ENCODE measurements at regions not wholly inside any gene's neighbourhood (a gene's known extent, or its start where the extent isn't known, plus 50 kb on each side); places are given as distances from the start of the nearest gene placed in this dataset.

DNA sequence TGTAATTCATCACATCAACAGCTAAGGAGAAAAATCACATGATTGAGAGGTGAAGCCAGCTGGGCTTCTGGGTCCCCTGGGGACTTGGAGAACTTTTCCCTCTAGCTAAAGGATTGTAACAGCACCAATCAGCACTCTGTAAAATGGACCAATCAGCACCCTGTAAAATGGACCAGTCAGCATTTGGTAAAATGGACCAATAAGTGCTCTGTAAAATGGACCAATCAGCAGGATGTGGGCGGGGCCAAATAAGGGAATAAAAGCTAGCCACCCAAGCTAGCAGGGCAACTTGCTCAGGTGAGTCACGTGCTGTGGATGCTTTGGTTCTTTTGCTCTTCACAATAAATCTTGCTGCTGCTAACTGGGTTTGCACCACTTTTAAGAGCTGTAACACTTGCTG is 1248.3 kb downstream of the PCDH18 start:
- no peak for DNase-seq (ENCODE audit: low read depth)

DNA sequence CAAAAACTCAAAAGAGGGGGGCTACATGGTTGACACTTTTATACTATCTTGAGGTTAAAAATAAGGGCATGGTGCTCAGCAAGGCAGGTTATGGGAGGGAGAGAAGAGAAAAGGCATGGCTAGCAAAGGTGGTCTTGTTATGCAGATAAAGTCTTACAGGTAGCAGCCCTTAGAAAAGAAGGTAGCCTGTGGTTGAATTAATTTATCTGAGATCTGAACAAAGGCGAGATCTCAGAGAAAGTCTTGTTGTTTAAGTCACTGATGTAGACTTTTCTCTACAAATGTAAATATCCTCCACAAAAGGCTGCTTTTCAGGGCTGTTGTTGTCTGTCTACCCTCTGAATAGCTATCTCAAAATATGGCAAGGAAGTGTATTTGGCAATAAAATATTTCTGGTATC is 1250.4 kb downstream of the PCDH18 start:
- no peak for DNase-seq (ENCODE audit: low read depth)

DNA sequence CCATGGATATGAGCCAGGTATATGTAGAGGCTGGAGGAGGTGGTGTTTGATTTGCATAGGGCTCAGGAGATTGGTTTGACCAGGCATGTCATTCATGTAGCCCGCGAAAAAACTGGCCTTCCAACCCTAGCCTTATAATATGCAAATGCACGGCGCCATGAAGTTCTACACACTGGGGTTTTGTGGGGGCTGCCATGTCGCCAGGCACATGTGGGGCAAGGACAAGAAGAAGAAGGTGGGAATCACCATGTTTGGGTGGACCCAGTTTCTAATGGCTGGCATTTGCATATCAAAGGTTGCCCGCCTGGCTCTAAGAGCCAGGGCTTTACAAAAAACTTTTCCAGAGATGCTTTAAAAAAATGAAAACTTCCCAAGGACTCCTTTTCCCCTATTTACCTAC is 1251.0 kb downstream of the PCDH18 start:
- DNase-seq (ENCODE audit: low read depth), result no peak

DNA sequence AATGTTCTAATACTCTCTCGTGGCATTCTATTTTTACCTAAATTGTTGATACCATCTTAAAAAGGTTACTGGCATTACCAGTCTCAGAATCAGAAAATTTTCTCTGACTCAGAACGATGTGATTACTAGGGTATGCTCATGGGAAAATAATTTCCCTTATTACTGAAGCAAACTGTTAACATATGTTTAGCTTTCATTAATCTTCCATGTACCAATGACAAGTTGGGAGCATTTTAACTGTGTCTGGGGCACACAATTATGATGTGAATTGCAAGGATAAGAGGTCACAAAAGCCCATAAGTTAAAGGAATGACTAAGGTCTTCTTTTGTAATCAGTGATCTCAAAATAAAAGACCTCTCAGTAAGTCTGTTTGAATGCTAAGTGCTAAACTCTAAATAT is 1254.6 kb downstream of the PCDH18 start:
- no peak for DNase-seq (ENCODE audit: low read depth)

DNA sequence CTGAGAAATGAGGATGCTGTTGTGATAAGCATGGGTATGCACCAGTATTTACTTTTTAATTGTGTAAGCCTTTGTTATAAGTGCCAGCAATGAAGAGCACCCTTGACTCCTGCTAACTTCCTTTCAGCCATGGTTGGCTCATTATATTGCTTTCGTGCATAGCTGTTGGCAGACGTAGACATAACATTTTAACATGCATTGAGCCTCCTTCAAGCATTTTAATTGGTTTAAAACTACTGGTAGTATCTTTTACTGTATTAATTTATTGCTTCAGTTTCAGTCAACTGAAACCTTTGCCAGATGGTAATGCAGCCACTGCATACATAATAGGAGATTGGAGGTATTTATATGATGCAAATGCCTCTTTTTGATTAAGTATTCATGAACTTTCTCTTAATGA is 1285.4 kb downstream of the PCDH18 start:
- DNase-seq (ENCODE audit: low read depth), result no peak

DNA sequence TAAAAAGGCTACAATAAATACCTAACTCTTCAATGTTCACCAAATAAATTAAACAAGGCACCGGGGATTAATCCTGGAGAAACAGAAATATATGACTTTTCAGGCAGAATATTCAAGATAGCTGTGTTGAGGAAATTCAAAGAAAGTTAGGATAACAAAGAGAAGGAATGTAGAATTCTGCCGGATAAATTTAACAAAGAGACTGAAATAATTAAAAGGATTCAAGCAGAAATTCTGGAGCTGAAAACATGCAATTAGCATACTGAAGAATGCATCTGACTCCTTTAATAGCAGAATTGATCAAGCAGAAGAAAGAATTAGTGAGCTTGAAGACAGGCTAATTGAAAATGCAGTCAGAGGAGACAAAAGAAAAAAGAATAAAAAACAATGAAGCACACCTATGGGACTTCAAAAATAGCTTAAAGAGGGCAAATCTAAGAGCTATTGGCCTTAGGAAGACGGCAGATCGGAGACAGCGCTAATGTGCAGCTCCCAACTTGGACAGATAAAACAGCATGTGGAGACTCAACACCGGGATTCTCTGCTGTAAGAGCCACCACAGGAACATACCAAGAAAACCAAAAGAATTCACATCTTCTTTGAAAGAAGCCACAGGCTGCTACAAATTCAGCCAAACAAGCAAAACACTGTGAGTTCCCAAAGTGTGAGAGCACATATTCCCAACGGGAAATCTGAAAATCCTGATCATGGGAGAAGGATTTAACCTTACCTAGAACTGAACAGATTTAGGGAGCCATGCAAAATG is 1290.9 kb downstream of the PCDH18 start:
- no peak for DNase-seq (ENCODE audit: low read depth)

DNA sequence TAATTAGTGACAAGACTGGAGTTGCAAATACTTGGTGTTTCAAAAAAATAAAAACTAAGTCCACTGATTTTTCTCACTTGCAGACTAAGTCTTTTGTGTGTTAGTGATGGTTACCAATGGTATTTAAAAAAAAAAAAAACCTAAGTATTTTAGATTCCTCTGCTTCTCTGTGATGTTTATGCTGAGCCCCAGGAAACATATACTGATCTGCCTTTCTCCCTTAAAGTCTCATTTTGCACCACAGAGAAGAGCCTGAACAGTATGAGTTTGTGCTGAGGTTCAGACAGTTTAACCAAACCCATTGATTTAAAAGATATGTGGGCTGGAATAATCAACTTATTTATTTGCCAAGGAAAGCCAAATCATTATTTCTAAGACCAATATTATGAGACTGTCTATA is 1305.0 kb downstream of the PCDH18 start:
- no peak for DNase-seq (ENCODE audit: low read depth)

DNA sequence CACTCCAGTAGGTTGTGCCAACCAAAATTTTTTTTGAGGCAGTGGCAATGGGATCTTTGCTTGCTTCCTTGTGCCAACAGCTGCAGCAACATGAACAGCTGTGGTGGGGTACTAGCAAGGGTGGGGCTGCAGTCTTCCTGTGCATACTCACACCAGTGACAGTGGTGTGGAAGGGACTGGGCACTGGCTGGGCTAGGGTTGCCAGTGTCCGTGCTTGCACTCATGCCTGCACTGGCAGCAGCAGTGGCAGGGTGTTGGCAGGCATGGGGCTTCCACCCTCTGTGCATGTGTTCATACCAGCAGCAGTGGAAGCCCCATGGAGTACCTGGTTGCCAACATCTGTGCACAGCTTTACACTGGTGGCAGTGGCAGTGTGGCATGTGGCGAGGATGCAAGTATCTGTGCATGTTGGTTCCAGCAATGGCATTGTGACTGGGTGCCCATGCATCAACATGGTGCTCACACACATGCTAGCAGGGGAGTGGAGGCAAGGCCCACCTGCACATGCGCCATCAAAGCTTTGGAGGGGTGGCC is 1312.6 kb downstream of the PCDH18 start:
- DNase-seq (ENCODE audit: low read depth), result no peak

DNA sequence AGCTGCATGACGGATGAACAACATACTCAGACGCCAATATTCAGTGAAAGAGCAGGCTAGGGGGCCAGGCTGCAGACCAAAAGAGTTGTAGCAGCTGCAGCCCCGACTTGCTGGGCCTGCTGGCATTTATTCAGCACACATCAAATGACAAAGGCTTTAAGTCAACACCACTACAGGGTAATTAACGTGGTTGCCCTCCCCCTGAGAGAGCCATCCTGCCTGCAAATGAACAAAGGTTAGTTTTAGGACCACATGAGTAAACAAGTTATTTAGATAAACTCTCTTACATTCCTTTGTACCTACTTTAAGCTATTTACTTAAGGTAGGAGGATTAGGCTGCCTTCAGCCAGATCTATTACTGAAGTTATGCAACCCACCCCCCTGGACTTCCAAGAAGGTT is 1329.1 kb downstream of the PCDH18 start:
- no peak for DNase-seq (ENCODE audit: low read depth)

DNA sequence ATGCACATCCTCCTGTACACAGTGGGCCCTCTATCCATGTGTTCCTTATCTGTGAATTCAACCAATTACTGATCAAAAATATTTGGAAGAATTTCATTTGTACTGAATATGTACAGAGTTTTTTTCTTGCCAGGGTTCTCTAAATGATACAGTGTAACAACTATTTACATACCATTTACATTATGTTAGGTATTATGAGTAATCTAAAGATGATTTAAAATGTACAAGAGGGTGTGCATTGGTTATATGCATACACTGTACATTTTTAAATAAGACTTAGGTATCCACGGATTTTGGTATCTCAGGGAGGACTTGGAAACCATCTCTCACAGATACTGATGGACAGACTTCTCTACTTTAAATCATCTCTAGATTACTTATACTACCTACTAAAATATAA is 1333.9 kb downstream of the PCDH18 start:
- DNase-seq (ENCODE audit: low read depth), result no peak

DNA sequence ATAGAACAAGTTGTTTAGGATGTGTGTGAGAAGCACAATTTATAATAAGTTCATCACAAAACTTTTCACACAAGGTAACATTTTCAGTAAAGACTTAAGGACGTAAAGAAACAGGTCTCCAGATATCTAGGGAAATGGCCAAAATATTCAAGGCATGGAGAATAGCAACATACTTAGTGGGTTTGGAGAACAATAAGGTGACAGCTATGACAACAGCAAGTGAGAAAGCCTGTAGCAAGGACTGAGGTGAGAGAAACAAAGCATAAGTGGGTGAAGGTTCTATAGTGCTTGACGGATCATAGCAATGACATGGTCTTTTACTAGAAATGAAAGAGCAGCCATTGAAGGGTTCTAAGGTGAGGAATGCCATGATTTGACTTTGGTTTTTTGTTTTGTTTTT is 1337.3 kb downstream of the PCDH18 start:
- no peak for DNase-seq (ENCODE audit: low read depth)

DNA sequence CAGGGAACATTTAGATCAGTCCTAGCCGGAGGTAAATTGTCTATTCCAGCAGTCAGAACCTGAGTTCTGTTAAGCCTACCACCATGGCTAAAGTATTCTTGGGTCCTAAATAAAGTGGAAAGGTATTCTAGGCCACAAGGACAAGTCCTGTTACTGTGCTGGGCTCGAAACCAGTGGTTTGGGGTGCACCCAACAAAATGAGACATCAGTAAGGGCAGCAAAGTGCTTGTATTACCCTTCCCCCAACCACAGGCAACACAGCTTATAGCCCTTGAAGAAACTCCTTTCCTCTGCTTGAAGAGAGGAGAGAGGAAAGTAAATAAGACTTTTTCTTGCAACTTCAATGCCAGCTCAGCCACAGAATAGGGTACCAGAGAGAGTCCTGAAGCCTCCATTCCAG is 1345.6 kb downstream of the PCDH18 start:
- DNase-seq (ENCODE audit: low read depth), result no peak

DNA sequence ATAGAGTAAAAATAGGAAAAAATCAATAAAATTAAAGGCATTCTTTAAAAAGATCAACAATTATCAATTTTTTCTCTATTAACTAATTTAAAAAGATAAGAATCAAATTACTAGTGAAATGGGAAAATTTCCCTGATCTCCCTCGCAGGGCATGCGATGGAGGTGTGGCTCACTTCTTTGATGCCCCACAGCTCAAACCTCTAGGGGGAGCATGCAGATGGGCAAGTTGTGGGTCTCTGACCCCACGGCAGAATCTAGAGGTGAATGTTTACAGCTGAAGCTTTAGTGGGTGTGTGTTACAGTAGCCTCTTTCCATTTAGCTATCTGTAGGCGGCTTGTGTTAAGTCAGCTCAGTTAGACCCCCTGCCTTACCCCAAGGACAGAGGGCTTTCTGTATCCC is 1348.8 kb downstream of the PCDH18 start:
- no peak for DNase-seq (ENCODE audit: low read depth)

DNA sequence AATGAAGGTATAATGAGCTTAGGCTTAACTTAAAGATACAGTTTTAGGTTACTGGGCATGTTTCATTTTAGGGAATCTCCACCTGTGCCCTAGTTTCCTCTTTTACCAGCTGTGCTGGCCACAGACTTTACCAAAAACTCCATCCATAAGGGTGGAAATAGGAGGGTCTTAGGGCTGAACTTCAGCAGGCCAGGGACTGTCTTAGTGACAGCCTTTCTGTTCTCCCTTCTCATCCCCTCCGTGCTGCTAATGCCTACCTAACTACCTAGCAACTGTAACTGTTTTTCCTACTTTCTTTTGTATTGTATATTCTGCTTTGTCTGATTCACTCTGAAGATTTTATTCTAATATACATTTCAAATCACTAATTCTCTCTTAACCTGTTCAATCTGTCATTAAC is 1375.3 kb downstream of the PCDH18 start:
- DNase-seq (ENCODE audit: low read depth), result no peak

DNA sequence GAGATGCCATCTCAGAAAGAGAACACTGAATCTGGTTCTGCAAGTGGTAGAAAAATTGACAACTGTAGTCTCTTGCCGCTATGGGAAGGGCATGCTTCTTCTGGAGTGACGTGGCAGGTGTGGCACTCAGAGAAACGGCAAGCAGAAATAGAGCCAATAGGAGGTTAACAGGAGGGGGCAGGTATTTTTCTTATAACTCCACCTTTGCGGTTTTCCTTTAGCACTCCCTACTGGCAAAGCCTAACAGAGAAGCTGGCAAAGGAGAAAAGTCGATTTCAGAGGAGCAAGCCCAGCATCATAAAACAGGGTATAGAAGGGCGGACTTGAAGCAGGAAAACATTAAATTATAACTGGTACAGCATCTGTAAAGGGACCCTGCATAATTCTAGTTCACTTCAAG is 1382.2 kb downstream of the PCDH18 start:
- DNase-seq (ENCODE audit: low read depth), result no peak

DNA sequence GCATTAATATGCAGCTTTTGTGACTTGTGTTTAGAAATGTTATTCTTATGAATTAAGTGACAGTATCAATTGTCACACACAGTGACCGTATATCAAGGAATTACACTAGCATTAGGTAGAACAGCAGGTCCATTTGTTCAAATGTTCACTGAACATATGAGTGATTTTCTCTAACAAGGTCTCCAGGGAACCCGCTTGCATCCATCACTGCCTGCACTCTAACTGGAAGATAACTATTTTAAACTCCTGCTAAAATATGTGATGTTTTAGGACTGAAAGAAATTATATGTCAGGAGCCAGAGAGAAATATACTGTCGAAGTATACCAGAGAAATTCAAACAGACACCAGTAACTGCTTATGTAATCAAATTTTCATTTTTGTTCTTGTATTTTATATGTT is 1395.7 kb downstream of the PCDH18 start:
- no peak for DNase-seq (ENCODE audit: low read depth)

DNA sequence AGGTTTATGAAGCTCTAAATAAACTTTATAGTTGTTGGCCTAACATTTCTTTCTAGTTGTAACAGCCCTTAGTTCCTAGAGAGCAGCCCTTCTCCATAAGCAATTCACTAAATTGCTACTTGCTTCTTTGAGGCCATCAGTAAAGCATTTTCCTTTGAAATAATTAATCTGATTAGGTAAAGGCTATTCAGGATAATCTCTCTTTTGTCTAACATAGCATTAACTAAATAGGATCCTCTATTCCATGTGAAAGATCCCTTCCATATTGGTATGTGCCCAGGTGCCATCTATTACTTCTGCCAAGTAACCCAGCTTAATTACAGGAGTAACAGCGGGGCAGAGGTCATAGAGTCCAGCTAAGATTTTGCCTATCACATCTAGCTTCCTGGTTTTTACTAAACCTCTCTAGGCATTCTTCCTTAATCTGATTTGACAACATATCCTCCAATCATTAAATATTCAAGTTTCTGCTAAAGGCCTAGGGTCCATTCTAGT is 1408.0 kb downstream of the PCDH18 start:
- DNase-seq (ENCODE audit: low read depth), result no peak

DNA sequence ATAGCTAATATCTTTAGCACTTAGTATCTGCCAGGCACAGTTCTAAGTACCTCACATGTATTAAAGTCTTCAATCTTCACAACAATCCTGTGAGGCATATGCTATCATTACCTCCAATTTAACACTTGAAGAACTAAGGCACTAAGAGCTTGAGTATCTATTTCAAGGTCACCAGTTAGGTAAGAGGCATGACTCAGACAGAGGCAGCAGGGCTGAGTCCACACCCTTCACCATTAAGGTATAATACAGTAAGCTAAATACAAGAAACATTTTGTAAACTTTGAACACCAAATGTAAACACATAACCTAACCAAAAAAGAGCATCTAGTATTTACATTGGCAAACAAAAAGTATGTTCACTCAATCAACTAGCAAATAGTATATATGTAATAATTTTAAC is 1410.9 kb downstream of the PCDH18 start:
- DNase-seq (ENCODE audit: low read depth), result no peak

DNA sequence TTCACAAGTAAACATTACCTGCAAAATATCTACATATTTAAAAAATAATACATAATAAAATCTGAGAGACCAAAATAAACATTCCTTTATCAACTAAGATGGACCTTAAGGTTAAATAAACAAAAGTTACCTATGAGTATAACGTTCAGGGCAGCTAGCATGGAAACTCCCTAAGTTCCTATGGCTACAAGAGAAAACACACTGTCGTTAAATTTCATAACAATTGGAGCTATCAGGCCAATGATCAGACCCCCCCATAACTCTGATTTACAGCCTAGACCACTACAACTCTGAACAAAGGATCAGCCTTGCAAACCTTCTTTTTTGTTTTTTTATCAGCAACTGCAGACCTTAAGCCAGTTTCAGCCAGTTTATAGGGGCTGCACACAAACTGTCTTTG is 1418.4 kb downstream of the PCDH18 start:
- DNase-seq (ENCODE audit: low read depth), result no peak

DNA sequence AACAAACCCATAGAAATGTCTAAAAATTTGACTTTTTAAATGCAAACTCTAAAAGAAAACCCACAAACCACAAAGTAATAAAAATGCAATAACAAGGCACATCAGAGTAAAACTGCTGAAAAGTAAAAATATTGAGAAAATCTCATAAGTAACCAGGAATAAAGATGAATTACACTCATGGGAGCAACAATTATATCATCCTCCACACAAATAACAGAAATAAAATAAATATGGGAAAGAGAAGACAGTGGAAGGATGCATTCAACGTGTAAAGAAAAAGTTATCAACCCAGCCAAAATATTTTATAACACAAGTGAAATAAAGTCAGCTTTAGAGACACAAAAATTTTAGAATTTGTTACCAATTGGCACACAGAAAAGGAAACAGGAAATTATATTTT is 1420.2 kb downstream of the PCDH18 start:
- no peak for DNase-seq (ENCODE audit: low read depth)

DNA sequence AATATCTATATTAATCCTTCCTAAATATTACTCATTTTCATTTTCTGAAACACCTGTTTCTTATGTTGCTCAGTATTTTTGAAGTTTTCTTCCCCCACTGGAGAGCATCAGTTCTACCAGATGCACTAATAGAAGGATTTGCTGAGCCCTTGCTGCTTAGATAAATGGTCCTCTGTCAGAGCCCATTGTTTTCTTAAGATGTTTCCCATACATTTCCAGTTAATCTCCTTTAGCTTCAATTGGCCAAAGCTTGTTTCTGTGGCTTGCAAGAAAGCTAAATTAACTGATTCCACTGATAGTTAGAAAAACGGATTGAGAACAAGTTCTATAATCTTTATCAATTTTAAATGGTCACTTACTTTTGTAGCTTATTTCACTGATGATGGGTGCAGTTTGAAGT is 1425.5 kb downstream of the PCDH18 start:
- DNase-seq (ENCODE audit: low read depth), result no peak

DNA sequence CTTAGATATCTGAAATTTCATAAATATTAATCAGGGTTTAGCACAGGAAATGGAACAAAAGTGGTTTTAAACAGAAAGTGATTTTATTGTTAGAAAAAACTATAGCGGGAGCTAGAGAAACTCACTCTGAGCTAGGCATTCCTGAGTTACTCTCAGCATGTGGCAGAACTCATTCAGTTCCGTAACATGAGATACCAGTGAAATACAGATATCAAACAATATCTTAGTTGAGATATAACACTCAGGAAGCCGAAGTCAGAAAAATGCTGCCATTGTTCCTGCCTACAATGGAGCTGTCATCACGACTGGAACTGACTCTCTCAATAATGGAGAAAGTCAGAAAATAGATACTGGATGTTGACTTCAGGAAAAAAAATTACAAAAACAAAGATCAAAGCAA is 1428.7 kb downstream of the PCDH18 start:
- no peak for DNase-seq (ENCODE audit: low read depth)

DNA sequence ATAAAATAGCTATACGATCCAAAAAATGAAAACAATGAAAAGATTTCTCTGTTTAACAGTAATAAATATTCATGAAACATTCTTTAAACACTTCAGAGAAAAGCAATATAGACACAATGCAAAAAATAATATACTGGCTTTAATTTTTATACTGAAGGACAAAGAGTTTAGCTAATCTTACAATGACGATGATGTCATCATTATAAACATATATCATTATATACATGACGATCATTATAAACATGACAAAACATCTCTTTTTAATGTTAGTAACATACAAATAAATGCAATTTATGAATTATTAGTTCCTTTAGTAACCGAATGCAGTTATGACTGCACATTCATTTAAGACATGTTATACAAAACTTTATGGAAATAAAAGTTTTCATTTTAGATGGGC is 1434.6 kb downstream of the PCDH18 start:
- no peak for DNase-seq (ENCODE audit: low read depth)

DNA sequence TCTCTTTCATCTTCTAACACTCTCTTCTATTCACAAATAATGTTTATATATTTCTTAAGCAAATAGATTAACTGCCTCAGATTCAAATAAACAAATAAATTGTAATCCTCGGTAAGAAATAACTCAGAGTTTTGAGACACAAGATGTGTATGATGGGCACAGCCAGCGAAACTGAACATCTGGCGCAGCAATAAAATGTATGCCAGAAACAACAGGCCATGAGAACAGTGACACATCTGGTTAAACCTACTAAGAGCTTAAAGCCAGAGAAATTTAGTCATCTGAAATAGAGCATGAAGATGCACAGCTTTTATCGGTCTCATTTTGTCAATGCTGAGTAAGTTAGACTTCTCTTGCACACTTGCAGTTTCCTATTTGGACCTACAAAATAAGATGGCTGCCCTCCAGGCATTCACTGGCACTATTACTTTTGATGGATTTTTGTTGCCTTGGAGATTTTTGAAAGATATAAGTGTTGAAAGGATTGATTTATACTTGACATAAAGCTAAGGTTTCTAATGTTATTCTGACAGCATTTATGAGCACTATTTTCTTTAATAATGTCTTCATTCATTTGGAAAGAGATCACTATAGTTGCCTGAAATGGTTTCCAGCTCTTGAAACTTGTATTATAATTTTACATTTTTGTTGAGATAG is 1444.0 kb downstream of the PCDH18 start:
- DNase-seq (ENCODE audit: low read depth), result no peak

Data from CMK (cell line).